IMR-90 (cell line): ENCODE measurements at regions not wholly inside any gene's neighbourhood (a gene's known extent, or its start where the extent isn't known, plus 50 kb on each side); places are given as distances from the start of the nearest gene placed in this dataset.

Experiments used
- ATAC-seq: fragments of 200-7000 bp; cut with Tn5 transposase; 2 replicates; pipeline ENCODE4 v1.9.1; 2020; ENCODE audit warnings: low read depth, mild to moderate bottlenecking, moderate library complexity
- BruUV-seq: library from RNA; stranded (reverse); fragments of 400-500 nt; replicated peaks from 2 replicates; lab custom pipeline; 2021; lab: Mats Ljungman, UMichigan
- CTCF ChIA-PET: fragments of 300-600 bp; formaldehyde crosslinking; extraction: SDS; loops from one replicate; lab custom pipeline; 2021; ENCODE audit warnings: antibody characterized with exemption; lab: Yijun Ruan, JAX
- POLR2A ChIA-PET: fragments of 300-600 bp; sonication (Branson Sonifier 250); formaldehyde crosslinking; loops from one replicate; lab custom pipeline; 2022; ENCODE audit warnings: antibody characterized with exemption; ENCODE audit not compliant: unreplicated experiment; lab: Charles Lee
- DNase-seq: peaks from one replicate; pipeline ENCODE4 v3.0.0; 2013
- H2AFZ ChIP-seq: replicated peaks from 2 replicates; pipeline ENCODE3; 2013; ENCODE audit warnings: low read length, mild to moderate bottlenecking; ENCODE audit not compliant: poor library complexity
- H2AK5ac ChIP-seq: 2 replicates; pipeline ENCODE4 v1.6.1; 2013; ENCODE audit warnings: low read depth, low read length, inconsistent platforms
- H2AK9ac ChIP-seq: replicated peaks from 2 replicates; pipeline ENCODE3; 2013; ENCODE audit warnings: mild to moderate bottlenecking, low read depth, low read length, moderate library complexity; ENCODE audit not compliant: poor library complexity
- H2BK120ac ChIP-seq: 2 replicates; pipeline ENCODE4 v1.6.1; 2013; ENCODE audit warnings: low read depth, low read length, inconsistent platforms
- H2BK15ac ChIP-seq: 3 replicates; pipeline ENCODE4 v1.6.1; 2013; ENCODE audit warnings: low read depth, low read length, inconsistent platforms
- H2BK20ac ChIP-seq: 2 replicates; pipeline ENCODE4 v1.6.1; 2013; ENCODE audit warnings: low read depth, mild to moderate bottlenecking, inconsistent platforms, low read length, moderate library complexity
- H2BK5ac ChIP-seq: 2 replicates; pipeline ENCODE4 v1.6.1; 2013; ENCODE audit warnings: mild to moderate bottlenecking, low read depth, low read length, inconsistent platforms; ENCODE audit not compliant: poor library complexity, severe bottlenecking
- H3K14ac ChIP-seq: replicated peaks from 2 replicates; pipeline ENCODE4 v1.6.1; 2013; ENCODE audit warnings: low read depth, low read length, inconsistent platforms
- H3K18ac ChIP-seq: 2 replicates; pipeline ENCODE4 v1.6.1; 2013; ENCODE audit warnings: low read depth, low read length, control low read depth
- H3K23ac ChIP-seq: 2 replicates; pipeline ENCODE4 v1.6.1; 2013; ENCODE audit warnings: low read depth, low read length, inconsistent platforms
- H3K27ac ChIP-seq: 2 replicates; pipeline ENCODE4 v1.5.1; 2013; ENCODE audit warnings: mild to moderate bottlenecking, control low read depth, low read length; ENCODE audit not compliant: insufficient read depth
- H3K27me3 ChIP-seq: 2 replicates; pipeline ENCODE4 v1.6.1; 2013; ENCODE audit warnings: low read length; ENCODE audit not compliant: control insufficient read depth, insufficient read depth
- H3K36me3 ChIP-seq: 2 replicates; pipeline ENCODE4 v1.6.1; 2013; ENCODE audit warnings: low read length, mixed read lengths; ENCODE audit not compliant: control insufficient read depth, insufficient read depth
- H3K4ac ChIP-seq: 2 replicates; pipeline ENCODE4 v1.6.1; 2013; ENCODE audit warnings: low read depth, low read length, inconsistent platforms
- H3K4me1 ChIP-seq: 2 replicates; pipeline ENCODE4 v1.6.1; 2013; ENCODE audit warnings: low read length, mixed read lengths; ENCODE audit not compliant: control insufficient read depth, insufficient read depth
- H3K4me2 ChIP-seq: 2 replicates; pipeline ENCODE4 v1.6.1; 2013; ENCODE audit warnings: low read depth, mild to moderate bottlenecking, control low read depth, low read length, moderate library complexity
- H3K4me3 ChIP-seq: 2 replicates; pipeline ENCODE4 v1.5.1; 2013; ENCODE audit warnings: low read depth, mild to moderate bottlenecking, control low read depth, low read length, moderate library complexity; ENCODE audit not compliant: insufficient read depth
- H3K56ac ChIP-seq: 2 replicates; pipeline ENCODE4 v1.6.1; 2013; ENCODE audit warnings: low read length, inconsistent platforms; ENCODE audit not compliant: insufficient read depth; ENCODE audit errors: extremely low read depth
- H3K79me1 ChIP-seq, 2 experiments: 2 replicates each; pipeline ENCODE4 v1.6.1; 2013; ENCODE audit warnings: low read length in 2 of 2, inconsistent platforms in 1 of 2, low read depth in 1 of 2
- H3K9ac ChIP-seq: 2 replicates; pipeline ENCODE4 v1.6.1; 2013; ENCODE audit warnings: low read depth, low read length, control low read depth
- H3K9me1 ChIP-seq: 2 replicates; pipeline ENCODE4 v1.6.1; 2013; ENCODE audit warnings: low read length, inconsistent platforms; ENCODE audit not compliant: insufficient read depth
- H3K9me3 ChIP-seq: 2 replicates; pipeline ENCODE4 v1.6.1; 2013; ENCODE audit warnings: low read length; ENCODE audit not compliant: control insufficient read depth, insufficient read depth
- H4K20me1 ChIP-seq: 2 replicates; pipeline ENCODE4 v1.6.1; 2013; ENCODE audit warnings: low read length, inconsistent platforms; ENCODE audit not compliant: insufficient read depth
- H4K5ac ChIP-seq: 2 replicates; pipeline ENCODE4 v1.6.1; 2013; ENCODE audit warnings: mild to moderate bottlenecking, low read depth, low read length, control low read depth
- H4K8ac ChIP-seq, 2 experiments: 2 replicates each; pipeline ENCODE4 v1.6.1; 2013; ENCODE audit warnings: low read depth in 2 of 2, low read length in 2 of 2, control low read depth in 1 of 2, inconsistent platforms in 1 of 2
- H4K91ac ChIP-seq: 2 replicates; pipeline ENCODE4 v1.6.1; 2013; ENCODE audit warnings: low read depth, low read length, inconsistent platforms; ENCODE audit not compliant: insufficient read depth
- ELK1 ChIP-seq: fragments of 150-350 bp; IDR thresholded peaks from 2 replicates; pipeline ENCODE4 v1.6.1; 2016; ENCODE audit warnings: low read depth, mild to moderate bottlenecking, low read length, moderate library complexity, borderline replicate concordance
- MAZ ChIP-seq: IDR thresholded peaks from 2 replicates; pipeline ENCODE4 v1.6.1; 2012; ENCODE audit warnings: low read depth, mild to moderate bottlenecking, low read length, improper control_type of control experiment, moderate library complexity, borderline replicate concordance
- NFE2L2 ChIP-seq: fragments of 150-350 bp; IDR thresholded peaks from 2 replicates; pipeline ENCODE4 v1.6.1; 2016; ENCODE audit warnings: low read depth, mild to moderate bottlenecking, low read length
- SMC3 ChIP-seq: fragments of 150-350 bp; IDR thresholded peaks from 2 replicates; pipeline ENCODE4 v1.6.1; 2016; ENCODE audit warnings: low read depth, mild to moderate bottlenecking, antibody characterized with exemption, low read length, moderate library complexity
- USF2 ChIP-seq: fragments of 150-350 bp; IDR thresholded peaks from 2 replicates; pipeline ENCODE4 v1.6.1; 2017; ENCODE audit warnings: mild to moderate bottlenecking, antibody characterized with exemption, low read length, low read depth
- WGBS, 2 experiments: methylation state at CpG; one replicate each; pipeline versions ENCODE4 v1.1.5 to v1.1.7; 2013; ENCODE audit warnings: missing lambda C conversion rate in 2 of 2; ENCODE audit not compliant: insufficient read length in 1 of 2; ENCODE audit errors: extremely low coverage in 2 of 2; 5-methylcytosine and 5-hydroxymethylcytosine counted together
- dilution Hi-C: fragments of 300-500 bp; cut with HindIII; formaldehyde crosslinking; loops from one replicate; pipeline ENCODE4 v1.14.3; 2018; ENCODE audit warnings: low sequenced_read_pairs; ENCODE audit not compliant: unreplicated experiment
- in situ Hi-C: fragments of 300-500 bp; cut with MboI; formaldehyde crosslinking; loops from 3 replicates; pipeline ENCODE4 v1.14.3; 2019; ENCODE audit warnings: low sequenced_read_pairs, inconsistent platforms, mixed read lengths
- intact Hi-C: fragments of 100-400 bp; cut with micrococcal nuclease; formaldehyde crosslinking; loops from 2 replicates; pipeline ENCODE4 v1.10.0; 2022

DNA sequence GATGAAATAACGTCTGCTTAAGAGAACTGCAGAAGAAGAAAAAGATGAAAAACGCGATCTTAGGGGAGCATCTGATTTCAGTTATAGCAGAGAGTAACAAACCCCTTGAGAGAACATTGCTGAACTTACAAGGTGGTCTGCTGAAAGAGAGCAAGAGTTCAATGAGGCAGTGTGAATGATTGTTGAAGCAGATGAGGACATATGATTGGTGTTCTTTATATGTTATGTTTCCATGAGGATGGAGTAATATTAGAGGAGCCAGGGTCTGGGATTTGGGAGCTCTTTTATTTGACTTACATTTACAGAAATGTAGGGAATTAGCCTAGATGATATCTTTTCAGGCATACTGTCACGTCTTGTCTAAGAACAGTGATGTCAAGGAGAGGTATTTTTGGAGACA is 1302.0 kb downstream of the KCNT2 start:
- no peak overlapping the region for H3K56ac ChIP-seq

More for the DNA sequence above, 1302.0 kb downstream of the KCNT2 start:
- Histone ChIP-seq H2BK120ac (no peak overlapping the region), H3K36me3 (no peaks in the 10 kb centered on the region), H4K5ac (no peak overlapping the region), H3K79me1 (no peaks in the 10 kb centered on the region), H2BK20ac (no peak overlapping the region), H3K18ac (no peak overlapping the region), H2AK5ac (no peak overlapping the region), H2BK5ac (no peak overlapping the region), H3K27ac (no peak overlapping the region), H3K4me1 (no peaks in the 10 kb centered on the region), H2AK9ac (no peak overlapping the region), H3K4me3 (no peak overlapping the region), H3K9me3 (no peaks in the 10 kb centered on the region), H3K9ac (no peak overlapping the region), H2AFZ (no peak overlapping the region), H4K91ac (no peak overlapping the region), H3K14ac (no peak overlapping the region), H3K4me2 (no peak overlapping the region), H3K27me3 (no peaks in the 10 kb centered on the region), H2BK15ac (no peak overlapping the region), H3K4ac (no peak overlapping the region), H3K9me1 (no peaks in the 10 kb centered on the region), H4K20me1 (no peaks in the 10 kb centered on the region), H4K8ac (no peak overlapping the region), H3K23ac (no peak overlapping the region)
- ATAC-seq (no peak), DNase-seq (no peak)
- ChIA-PET POLR2A (no interaction called here), CTCF (no interaction called here)
- dilution Hi-C loops = no loop called here
- WGBS, 2 experiments = 86% methylated on average over 3 of the region's 4 CpGs; no CpG with 5 or more reads in 1 of the 2 experiments
- in situ Hi-C loops = no loop called here
- BruUV-seq = no TSS peak
- TF ChIP-seq ELK1 (no peak), NFE2L2 (no peak), USF2 (no peak), SMC3 (no peak), MAZ (no peak)
- intact Hi-C loops = no loop called here
